ENCODE measurements at regions not wholly inside any gene's neighbourhood (a gene's known extent, or its start where the extent isn't known, plus 50 kb on each side); places are given as distances from the start of the nearest gene placed in this dataset.
"Not testable (repeated sequence)": the region's sequence is repeated elsewhere in the genome, so short reads cannot be mapped to it uniquely, and the experiment has no call there.

DNA sequence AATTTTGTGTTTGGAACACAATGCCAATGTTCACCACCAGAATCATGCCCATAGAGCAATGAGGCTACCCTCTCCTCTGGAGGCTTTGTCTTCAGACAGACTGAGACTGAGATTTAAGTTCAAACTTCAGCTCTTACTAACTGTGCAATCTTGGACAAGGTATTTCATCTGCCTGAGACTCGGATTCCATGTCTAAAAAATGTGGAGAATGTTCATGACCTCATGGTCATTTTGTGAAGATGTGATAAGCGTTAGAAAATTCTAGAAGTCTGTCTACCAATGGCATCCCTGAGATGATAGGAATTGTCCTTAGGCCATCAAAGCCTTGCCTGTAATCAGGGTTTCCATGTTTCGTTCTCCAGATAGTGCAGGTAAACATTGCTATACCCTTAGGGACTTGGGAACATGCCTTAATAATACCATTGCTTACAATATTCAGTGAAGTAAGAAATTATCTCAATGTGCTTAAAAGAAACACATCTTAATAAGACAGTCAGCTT lies 388.2 kb upstream of the MAF start:
- H3K9me3 Mint-ChIP-seq (ENCODE audit: low read depth), result no peaks in the 10 kb centered on the region
- no peak overlapping the region for H3K27ac Mint-ChIP-seq
- no peaks in the 10 kb centered on the region for H3K27me3 Mint-ChIP-seq
- no peaks in the 10 kb centered on the region for H3K4me1 Mint-ChIP-seq (ENCODE audit: low read depth)
- H3K36me3 Mint-ChIP-seq, result no peaks in the 10 kb centered on the region
- no peak overlapping the region for H3K4me3 Mint-ChIP-seq

DNA sequence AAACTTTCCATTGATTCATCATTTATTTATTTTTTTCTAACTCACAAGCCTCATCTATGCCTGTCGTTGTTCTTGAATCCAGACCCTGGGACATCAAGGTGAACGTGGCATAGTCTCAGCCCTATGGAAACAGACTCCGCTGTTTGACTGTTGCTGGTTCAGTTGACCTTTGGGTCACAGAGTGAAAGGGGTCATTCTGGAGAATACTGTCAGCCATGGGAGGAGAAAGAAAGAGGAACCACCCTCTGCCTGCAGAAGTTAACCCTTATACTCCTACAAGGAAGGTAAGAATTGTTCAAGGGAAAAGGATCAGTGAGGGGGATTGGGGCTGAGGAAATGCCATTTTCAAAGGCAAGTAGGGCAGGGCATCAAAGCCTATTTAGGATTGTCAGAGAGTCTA lies 387.6 kb upstream of the MAF start:
- no peaks in the 10 kb centered on the region for H3K9me3 Mint-ChIP-seq (ENCODE audit: low read depth)
- no peaks in the 10 kb centered on the region for H3K36me3 Mint-ChIP-seq
- no peak overlapping the region for H3K4me3 Mint-ChIP-seq
- H3K27ac Mint-ChIP-seq, result no peak overlapping the region
- no peaks in the 10 kb centered on the region for H3K27me3 Mint-ChIP-seq
- H3K4me1 Mint-ChIP-seq (ENCODE audit: low read depth), result no peaks in the 10 kb centered on the region

DNA sequence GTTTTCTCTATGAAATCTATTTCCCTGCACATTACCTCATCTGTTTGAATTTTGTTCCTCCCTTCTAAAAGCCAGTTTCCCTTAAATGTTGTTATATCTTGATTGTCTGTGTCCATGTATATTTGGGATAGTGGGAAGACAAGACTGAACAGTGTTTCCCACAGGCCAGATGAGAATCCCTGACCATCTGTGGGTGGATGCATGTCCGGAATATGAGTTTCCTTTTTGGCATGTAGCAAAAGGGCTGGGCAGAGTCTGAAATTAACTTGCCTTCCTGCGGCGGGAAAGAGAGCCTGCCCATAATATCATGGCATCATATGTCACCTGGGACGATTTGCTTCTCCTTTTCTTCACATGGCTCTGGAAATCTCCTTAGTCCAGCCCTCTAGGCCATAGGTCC lies 385.8 kb upstream of the MAF start:
- Mint-ChIP-seq H3K36me3 (no peaks in the 10 kb centered on the region), H3K27me3 (no peaks in the 10 kb centered on the region), H3K27ac (no peak overlapping the region), H3K9me3 (ENCODE audit: low read depth) (no peaks in the 10 kb centered on the region), H3K4me1 (ENCODE audit: low read depth) (no peaks in the 10 kb centered on the region), H3K4me3 (no peak overlapping the region)

DNA sequence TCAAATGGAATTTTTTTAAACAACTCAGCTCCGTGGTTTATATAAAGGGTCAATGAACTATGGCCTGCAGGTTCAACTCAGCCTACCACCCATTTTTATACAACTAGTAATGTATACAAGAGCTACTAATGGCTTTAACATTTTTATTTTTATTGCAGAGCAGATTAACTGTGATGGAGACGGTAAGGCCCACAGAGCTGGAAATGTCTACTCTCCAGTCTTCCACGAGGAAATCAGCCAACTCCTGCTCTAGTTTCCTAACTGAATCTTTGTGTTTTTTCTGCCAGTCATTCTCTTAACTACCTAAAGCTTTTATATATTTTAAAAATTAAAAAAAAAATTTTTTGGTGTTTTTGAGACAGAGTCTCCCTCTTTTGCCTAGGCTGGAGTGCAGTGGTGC lies 385.1 kb upstream of the MAF start:
- Mint-ChIP-seq H3K9me3 (ENCODE audit: low read depth) (no peaks in the 10 kb centered on the region), H3K4me3 (no peak overlapping the region), H3K36me3 (no peaks in the 10 kb centered on the region), H3K27me3 (no peaks in the 10 kb centered on the region), H3K4me1 (ENCODE audit: low read depth) (no peaks in the 10 kb centered on the region), H3K27ac (no peak overlapping the region)

DNA sequence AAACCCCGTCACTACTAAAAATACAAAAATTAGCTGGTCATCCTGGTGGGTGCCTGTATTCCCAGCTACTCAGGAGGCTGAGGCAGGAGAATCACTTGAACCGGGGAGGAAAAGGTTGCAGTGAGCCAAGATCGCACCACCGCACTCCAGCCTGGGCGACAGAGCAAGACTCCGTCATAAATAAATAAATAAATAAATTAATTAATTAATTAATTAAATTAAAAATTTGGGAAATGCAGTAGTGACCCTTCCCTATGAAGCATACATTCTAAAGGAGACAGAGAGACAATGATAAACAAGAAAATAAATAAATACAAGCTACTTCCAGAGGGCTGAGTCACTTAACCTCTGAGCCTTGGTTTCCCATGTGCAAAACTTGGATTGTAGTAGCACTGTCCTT lies 383.6 kb upstream of the MAF start:
- not testable (repeated sequence) for H3K4me1 Mint-ChIP-seq (ENCODE audit: low read depth); H3K4me3 Mint-ChIP-seq

DNA sequence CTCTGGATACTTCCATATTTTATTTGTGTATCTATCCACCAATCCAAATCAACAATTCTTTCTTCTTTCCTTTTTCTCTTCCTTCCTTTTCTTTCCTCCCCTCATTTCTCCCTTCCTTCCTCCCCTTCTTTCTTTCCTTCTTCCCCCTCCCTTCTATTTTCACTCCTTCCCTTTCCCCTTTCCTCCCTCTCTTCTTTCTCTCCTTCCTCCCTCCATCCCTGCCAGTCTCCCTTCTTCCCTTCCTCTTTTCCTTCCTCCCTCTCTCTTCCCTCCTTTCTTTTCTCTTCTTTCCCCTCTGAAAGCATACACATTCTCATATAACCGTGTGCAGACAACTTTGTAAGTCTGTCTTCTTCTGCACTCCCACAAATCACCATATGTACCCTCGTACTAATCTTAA lies 382.3 kb upstream of the MAF start:
- Mint-ChIP-seq H3K36me3 (no peaks in the 10 kb centered on the region), H3K4me3 (no peak overlapping the region), H3K27ac (no peak overlapping the region), H3K27me3 (no peaks in the 10 kb centered on the region), H3K4me1 (ENCODE audit: low read depth) (no peaks in the 10 kb centered on the region), H3K9me3 (ENCODE audit: low read depth) (no peaks in the 10 kb centered on the region)

More for the DNA sequence above, 383.6 kb upstream of the MAF start:
- not testable (repeated sequence) for H3K27ac Mint-ChIP-seq; H3K9me3 Mint-ChIP-seq (ENCODE audit: low read depth); H3K27me3 Mint-ChIP-seq; H3K36me3 Mint-ChIP-seq

DNA sequence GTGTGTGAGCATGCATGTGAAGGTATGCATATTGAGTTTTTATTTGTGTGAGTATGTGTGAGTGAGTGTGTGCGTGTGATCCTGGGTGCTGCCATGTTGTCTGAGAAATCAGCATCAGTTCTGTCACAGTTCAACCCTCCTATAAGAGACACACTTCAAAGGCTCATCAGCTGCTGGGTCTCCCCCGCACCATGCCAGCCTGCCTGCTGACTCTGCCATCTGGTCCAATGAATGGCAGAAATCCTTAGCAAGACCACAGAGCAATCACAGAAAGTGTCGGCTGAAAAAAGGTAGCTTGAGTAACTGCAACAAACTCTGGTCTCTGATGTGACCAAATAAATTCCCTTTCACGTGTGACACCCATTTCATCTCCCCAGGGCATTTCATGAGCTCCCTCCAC lies 381.8 kb upstream of the MAF start:
- Mint-ChIP-seq H3K4me3 (no peak overlapping the region), H3K9me3 (ENCODE audit: low read depth) (no peaks in the 10 kb centered on the region), H3K27me3 (no peaks in the 10 kb centered on the region), H3K36me3 (no peaks in the 10 kb centered on the region), H3K4me1 (ENCODE audit: low read depth) (no peaks in the 10 kb centered on the region), H3K27ac (no peak overlapping the region)

DNA sequence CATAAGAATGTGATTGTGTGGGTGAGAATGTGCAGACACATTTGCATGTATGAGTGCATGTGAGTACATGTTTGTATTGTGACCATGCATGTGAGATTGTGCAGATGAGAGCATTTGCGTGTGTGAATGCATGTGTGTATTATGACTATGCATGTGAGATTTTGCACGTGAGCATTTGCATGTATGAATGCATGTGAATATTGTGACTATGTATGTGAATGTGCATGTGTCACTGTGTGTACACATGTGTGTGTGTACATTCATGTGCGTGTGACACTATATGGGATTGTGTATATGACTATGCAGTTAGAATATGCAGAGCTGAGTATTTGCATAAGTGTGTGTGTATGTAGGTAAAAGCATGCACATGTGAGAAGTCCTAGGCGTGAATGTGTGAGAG lies 381.3 kb upstream of the MAF start:
- H3K27ac Mint-ChIP-seq, result no peak overlapping the region
- H3K36me3 Mint-ChIP-seq, result no peaks in the 10 kb centered on the region
- H3K27me3 Mint-ChIP-seq, result no peaks in the 10 kb centered on the region
- H3K9me3 Mint-ChIP-seq (ENCODE audit: low read depth), result no peaks in the 10 kb centered on the region
- no peaks in the 10 kb centered on the region for H3K4me1 Mint-ChIP-seq (ENCODE audit: low read depth)
- H3K4me3 Mint-ChIP-seq, result no peak overlapping the region

DNA sequence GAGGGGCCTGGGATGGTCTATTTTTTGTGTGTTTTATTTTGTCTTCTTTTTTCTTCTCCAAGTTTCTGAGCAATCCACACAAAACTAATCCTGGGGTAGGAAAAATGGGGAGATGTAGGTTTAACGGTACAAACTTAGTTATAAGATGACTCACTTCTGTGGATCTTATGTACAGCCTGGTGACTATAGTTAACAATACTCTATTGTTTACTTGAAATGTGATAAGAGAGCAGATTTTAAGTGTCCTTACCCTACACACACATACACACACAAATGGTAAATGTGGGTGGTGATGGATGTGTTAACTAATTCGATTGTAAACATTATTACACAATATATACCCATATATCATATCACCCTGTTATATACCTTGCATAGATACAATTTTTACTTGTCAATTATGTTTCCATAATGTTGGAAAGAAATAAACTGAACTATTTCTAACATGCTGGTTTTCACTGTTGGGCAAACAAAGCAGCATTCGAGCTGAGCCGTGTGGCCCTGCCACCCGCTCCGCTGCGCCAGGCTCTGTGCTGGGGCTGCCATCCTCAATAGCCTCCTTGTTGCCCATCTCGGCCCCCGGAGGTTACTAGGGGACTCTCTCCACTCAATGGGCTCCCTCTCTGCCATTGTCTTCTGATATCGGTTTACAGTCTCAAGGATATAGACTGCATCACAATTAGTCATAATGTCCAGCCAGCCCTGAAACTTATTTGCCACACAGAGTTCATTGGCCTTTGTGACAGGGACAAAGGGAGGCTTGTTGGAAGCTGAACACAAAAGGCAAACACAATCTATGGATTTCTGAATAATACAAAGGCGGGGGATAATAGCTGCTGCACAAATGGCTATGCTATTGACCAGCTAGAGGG lies 380.3 kb upstream of the MAF start:
- Mint-ChIP-seq H3K4me1 (ENCODE audit: low read depth) (no peaks in the 10 kb centered on the region), H3K4me3 (no peak overlapping the region), H3K27ac (no peak overlapping the region), H3K27me3 (no peaks in the 10 kb centered on the region), H3K9me3 (ENCODE audit: low read depth) (no peaks in the 10 kb centered on the region), H3K36me3 (no peaks in the 10 kb centered on the region)

DNA sequence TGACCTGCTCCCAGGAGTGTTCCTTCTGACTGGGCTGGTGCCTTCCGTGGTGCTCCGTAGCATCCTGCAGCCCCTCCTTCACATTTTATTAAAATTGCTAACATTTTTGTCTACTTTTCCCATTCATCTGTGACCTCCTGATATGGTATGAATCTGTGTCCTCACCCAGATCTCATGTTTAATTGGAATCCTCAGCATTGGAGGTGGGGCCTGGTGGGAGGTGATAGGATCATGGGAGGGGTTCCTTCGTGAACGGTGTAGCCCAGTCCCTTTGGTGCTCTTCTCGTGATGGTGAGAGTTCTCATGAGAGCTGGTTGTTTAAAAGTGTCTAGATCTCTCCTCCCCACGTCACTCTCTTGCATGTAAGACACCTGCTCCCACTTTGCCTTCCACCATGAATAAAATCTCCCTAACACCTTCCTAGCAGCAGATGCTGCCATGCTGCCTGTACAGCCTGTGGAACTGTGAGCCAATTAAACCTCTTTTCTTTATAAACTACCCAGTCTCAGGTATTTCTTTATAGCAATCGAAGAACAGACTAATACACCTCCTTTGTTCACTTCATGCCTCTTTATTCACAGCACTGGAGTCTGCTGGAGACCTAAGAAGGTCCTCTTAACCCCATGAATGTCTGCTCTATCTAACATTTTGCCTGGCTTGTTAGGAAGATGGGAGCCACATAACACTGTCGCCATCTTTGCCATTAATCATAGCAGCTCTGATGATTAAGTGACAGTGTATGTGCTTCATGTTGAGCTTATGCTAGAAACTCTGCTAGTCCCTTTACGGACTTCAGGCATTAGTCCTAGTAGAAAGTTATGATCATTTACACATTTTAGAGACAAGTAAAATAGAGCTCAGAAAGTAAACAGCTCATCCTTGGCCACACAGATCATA lies 377.7 kb upstream of the MAF start:
- Mint-ChIP-seq H3K4me3 (no peak overlapping the region), H3K4me1 (ENCODE audit: low read depth) (no peaks in the 10 kb centered on the region), H3K27me3 (no peaks in the 10 kb centered on the region), H3K27ac (no peak overlapping the region), H3K36me3 (no peaks in the 10 kb centered on the region), H3K9me3 (ENCODE audit: low read depth) (no peaks in the 10 kb centered on the region)

DNA sequence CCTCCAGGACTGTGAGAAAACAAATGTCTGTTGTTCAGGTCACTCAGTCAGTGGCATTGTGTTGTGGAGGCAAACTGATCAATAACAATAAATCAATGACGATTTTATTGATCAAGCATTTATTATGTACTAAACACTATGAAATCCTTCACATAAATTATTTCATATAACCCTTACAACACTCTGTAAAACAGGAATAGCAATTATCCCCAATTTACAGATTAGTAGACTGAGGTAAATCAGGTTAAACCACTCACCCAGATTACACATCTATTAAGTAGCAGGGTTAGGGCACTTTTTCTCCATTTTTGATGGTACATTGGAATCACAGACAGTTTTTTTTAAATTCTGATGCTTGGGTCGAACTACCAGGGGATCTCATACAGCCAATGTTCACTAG lies 372.8 kb upstream of the MAF start:
- H3K27me3 Mint-ChIP-seq, result no peaks in the 10 kb centered on the region
- H3K4me3 Mint-ChIP-seq, result no peak overlapping the region
- no peaks in the 10 kb centered on the region for H3K36me3 Mint-ChIP-seq
- no peak overlapping the region for H3K27ac Mint-ChIP-seq
- no peaks in the 10 kb centered on the region for H3K9me3 Mint-ChIP-seq (ENCODE audit: low read depth)
- H3K4me1 Mint-ChIP-seq (ENCODE audit: low read depth), result no peaks in the 10 kb centered on the region

DNA sequence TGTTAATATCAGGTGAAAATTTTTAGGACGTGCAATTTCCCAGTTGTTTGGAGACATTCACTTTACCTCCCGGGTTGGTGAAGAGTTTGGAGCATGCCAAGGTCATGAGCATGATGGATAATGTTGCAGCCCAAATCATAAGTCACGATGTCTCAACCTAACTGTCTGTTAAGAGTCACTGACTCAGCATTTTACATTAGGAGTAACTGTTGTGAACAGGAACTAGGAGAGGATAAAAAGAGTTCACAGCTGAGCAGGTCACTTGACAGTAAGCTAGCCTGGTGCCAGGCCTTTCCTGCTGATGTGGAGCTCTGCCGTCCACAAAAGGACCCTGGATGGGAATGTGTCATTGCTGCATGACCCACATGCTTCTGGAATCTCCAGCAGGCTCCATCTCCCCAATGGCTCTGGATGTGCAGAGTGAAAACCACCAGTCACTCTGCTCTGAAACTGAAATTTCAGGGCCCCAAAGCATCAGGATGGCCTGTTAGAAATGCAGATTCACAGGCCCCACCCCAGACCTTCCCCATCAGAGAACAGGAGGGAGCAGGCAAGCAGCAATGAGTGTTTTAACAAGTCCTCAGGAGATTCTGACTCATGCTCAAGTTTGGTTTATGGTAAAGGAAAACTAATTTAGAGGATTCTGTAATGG lies 371.6 kb upstream of the MAF start:
- Mint-ChIP-seq H3K27ac (no peak overlapping the region), H3K4me1 (ENCODE audit: low read depth) (no peaks in the 10 kb centered on the region), H3K36me3 (no peaks in the 10 kb centered on the region), H3K4me3 (no peak overlapping the region), H3K9me3 (ENCODE audit: low read depth) (no peaks in the 10 kb centered on the region), H3K27me3 (no peaks in the 10 kb centered on the region)

DNA sequence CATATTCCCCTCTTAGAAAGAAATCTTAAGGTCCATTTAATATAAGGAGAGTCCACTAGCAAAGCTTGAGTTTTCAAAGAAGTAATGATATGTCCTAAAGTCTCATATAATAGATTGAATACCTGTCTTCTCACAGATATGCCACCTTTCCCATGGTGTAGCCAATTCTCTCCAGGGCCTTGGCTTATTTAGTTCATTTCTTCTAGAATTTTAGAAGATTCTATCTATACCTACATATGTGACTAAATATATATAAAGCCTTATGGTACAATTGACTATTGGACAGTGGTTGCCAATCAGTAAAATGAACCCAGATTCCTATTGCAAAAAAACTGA lies 370.7 kb upstream of the MAF start:
- H3K4me1 Mint-ChIP-seq (ENCODE audit: low read depth), result no peaks in the 10 kb centered on the region
- H3K27ac Mint-ChIP-seq, result no peak overlapping the region
- no peak overlapping the region for H3K4me3 Mint-ChIP-seq
- H3K9me3 Mint-ChIP-seq (ENCODE audit: low read depth), result no peaks in the 10 kb centered on the region
- no peaks in the 10 kb centered on the region for H3K36me3 Mint-ChIP-seq
- H3K27me3 Mint-ChIP-seq, result no peaks in the 10 kb centered on the region

DNA sequence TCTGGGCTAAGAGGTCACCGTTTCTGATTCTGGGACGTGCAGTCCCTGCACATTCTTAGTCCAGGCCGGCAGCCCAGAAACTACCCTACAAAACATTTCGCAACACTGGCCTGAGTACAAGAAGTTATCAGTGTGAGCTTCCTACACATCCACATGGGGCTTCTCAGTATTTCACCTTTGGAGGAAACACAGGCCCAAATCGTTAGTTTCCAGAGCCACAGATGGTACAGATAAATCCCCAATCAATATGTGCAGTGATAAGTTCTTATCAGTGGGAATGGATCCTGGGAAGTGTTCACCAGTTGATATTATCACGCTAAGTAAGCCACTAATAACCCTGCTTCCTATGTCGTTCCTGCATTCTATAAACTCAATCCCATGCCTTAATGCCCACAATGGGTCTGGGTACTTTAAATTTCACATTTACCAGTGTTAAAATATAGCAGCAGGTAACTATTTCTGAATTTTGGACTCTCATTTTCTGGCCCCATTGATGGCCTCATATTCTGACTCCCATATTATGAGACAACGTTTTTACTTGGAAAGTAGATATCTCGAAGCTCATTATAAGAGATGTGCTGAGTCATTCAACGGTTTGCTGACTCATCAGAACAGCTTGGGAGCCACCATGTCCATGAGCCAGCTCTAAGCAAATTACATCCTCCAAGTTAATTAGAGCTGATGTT lies 370.2 kb upstream of the MAF start:
- H3K4me1 Mint-ChIP-seq (ENCODE audit: low read depth), result no peaks in the 10 kb centered on the region

DNA sequence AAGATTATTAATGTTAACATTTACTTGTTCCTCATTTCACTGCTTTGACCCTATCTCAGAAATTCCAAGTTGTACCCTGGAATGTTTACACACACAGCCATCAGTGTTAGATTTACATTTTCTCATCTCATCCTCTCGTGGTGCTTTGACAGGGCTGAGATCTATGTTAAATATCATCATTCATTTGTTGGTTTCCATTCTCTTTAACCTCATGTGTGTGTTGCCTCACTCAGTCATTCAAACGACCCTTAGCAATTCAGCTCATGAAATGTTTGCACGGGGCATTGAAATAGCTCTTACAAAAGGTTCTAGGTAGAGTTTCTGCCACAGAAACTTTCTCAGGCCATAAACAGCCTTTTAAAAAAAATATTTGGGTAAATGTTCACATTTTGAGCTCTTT lies 369.6 kb upstream of the MAF start:
- Mint-ChIP-seq H3K36me3 (no peaks in the 10 kb centered on the region), H3K27ac (no peak overlapping the region), H3K4me3 (no peak overlapping the region), H3K27me3 (no peaks in the 10 kb centered on the region), H3K9me3 (ENCODE audit: low read depth) (no peaks in the 10 kb centered on the region), H3K4me1 (ENCODE audit: low read depth) (no peaks in the 10 kb centered on the region)

More for the DNA sequence above, 370.2 kb upstream of the MAF start:
- Mint-ChIP-seq H3K27me3 (no peaks in the 10 kb centered on the region), H3K36me3 (no peaks in the 10 kb centered on the region), H3K4me3 (no peak overlapping the region), H3K9me3 (ENCODE audit: low read depth) (no peaks in the 10 kb centered on the region), H3K27ac (no peak overlapping the region)
